ENCODE measurements at regions not wholly inside any gene's neighbourhood (a gene's known extent, or its start where the extent isn't known, plus 50 kb on each side); places are given as distances from the start of the nearest gene placed in this dataset.

DNA sequence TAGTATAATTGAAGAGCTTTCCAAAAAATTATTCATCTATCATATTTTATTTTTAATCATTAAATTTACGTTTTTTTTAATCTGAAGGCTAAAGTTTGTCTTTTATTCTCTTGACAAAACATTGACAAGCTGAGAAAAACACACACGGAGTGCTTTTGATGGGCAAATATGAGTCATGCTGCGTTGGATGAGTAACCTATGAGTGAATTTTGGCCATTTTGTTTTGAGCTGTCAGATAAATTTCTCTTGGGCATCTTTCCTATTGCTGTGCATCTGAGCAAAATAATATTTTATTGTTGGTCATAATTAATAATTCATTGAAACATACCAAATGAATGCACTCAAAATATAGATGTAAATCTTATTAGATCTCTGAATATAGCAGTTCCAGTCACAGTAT is 1144.1 kb upstream of the ADGRL2 start:
- Histone ChIP-seq H3K27ac (replicated peaks in 1 of 4) (no peak overlapping the region), H3K27me3 (no peaks in the 10 kb centered on the region), H3K9me3 (no peaks in the 10 kb centered on the region), H3K36me3 (no peaks in the 10 kb centered on the region), H3K4me1 (peaks cover 0 to 9% (median 0%) of the 10 kb centered on the region in 4 donors), H3K4me3 (no peak overlapping the region)
- no peak for DNase-seq (ENCODE audit: extremely low spot score)
- 62% methylated on average over 3 of the region's 3 CpGs for WGBS
- no peak for TF ChIP-seq EP300 (IDR thresholded peaks at IDR 0.05)
- TF ChIP-seq POLR2AphosphoS5 (IDR thresholded peaks at IDR 0.05) = no peak
- TF ChIP-seq, protein P1, sequence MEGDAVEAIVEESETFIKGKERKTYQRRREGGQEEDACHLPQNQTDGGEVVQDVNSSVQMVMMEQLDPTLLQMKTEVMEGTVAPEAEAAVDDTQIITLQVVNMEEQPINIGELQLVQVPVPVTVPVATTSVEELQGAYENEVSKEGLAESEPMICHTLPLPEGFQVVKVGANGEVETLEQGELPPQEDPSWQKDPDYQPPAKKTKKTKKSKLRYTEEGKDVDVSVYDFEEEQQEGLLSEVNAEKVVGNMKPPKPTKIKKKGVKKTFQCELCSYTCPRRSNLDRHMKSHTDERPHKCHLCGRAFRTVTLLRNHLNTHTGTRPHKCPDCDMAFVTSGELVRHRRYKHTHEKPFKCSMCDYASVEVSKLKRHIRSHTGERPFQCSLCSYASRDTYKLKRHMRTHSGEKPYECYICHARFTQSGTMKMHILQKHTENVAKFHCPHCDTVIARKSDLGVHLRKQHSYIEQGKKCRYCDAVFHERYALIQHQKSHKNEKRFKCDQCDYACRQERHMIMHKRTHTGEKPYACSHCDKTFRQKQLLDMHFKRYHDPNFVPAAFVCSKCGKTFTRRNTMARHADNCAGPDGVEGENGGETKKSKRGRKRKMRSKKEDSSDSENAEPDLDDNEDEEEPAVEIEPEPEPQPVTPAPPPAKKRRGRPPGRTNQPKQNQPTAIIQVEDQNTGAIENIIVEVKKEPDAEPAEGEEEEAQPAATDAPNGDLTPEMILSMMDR (IDR thresholded peaks at IDR 0.05) = no peak
- no peak for TF ChIP-seq POLR2A (IDR thresholded peaks at IDR 0.05; ENCODE audit: low read depth)
- intact Hi-C loops (cut with DNase I) = no loop called here

- intact Hi-C loops (cut with DNase I) = no loop called here
- DNase-seq (ENCODE audit: extremely low spot score) = no peak
- Histone ChIP-seq H3K4me3 (no peak overlapping the region), H3K27ac (replicated peaks in 1 of 4) (no peak overlapping the region), H3K9me3 (no peaks in the 10 kb centered on the region), H3K27me3 (no peaks in the 10 kb centered on the region), H3K4me1 (peaks cover 0 to 9% (median 0%) of the 10 kb centered on the region in 4 donors), H3K36me3 (no peaks in the 10 kb centered on the region)
- WGBS = 36% methylated on average over 1 of the region's 1 CpG
- TF ChIP-seq, protein P1 (IDR thresholded peaks at IDR 0.05) = no peak
- TF ChIP-seq POLR2AphosphoS5 (IDR thresholded peaks at IDR 0.05) (no peak), POLR2A (IDR thresholded peaks at IDR 0.05; ENCODE audit: low read depth) (no peak), EP300 (IDR thresholded peaks at IDR 0.05) (no peak)
Measured at GRCh38 chr1:80656014-80656636, 1144.6 kb upstream of the ADGRL2 start.

GRCh38 chr1:80646053-80646452 is 1154.7 kb upstream of the ADGRL2 start:
- peaks cover 0 to 9% (median 0%) of the 10 kb centered on the region in 4 donors for H3K4me1 ChIP-seq
- H3K9me3 ChIP-seq = no peaks in the 10 kb centered on the region
- no peak overlapping the region for H3K4me3 ChIP-seq
- DNase-seq (ENCODE audit: extremely low spot score) = no peak
- H3K36me3 ChIP-seq = no peaks in the 10 kb centered on the region
- no peaks in the 10 kb centered on the region for H3K27me3 ChIP-seq
- TF ChIP-seq POLR2AphosphoS5 (IDR thresholded peaks at IDR 0.05) = no peak
- TF ChIP-seq POLR2A (IDR thresholded peaks at IDR 0.05; ENCODE audit: low read depth) = no peak
- TF ChIP-seq, protein P1 (IDR thresholded peaks at IDR 0.05) = no peak
- no peak for TF ChIP-seq EP300 (IDR thresholded peaks at IDR 0.05)
- H3K27ac ChIP-seq (replicated peaks in 1 of 4) = no peak overlapping the region
- WGBS = 41% methylated on average over 2 of the region's 2 CpGs
- intact Hi-C loops (cut with DNase I) = no loop called here

DNA sequence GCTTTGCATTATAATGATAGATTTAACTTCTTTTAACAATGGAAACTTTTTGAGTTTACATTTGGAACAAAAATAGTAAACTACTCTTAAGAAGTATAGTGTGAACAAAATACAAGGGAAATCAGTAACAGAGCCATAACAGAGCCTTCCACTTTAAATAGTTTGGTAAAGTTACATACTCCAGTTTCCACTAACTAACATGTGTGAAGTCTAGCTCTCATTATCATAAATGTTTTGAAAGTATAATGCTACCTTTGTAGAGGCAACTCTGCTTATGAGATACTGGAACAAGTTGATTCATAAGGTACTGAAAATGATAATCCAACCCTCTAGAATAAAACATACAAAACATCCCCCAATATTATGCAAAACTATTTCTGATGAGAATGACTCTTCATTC is 1155.1 kb upstream of the ADGRL2 start:
- no peak for DNase-seq (ENCODE audit: extremely low spot score)
- intact Hi-C loops (cut with DNase I) = no loop called here
- H3K4me3 ChIP-seq = no peak overlapping the region
- no peaks in the 10 kb centered on the region for H3K9me3 ChIP-seq
- H3K27me3 ChIP-seq = no peaks in the 10 kb centered on the region
- no peaks in the 10 kb centered on the region for H3K36me3 ChIP-seq
- TF ChIP-seq, protein P1 (IDR thresholded peaks at IDR 0.05) = no peak
- TF ChIP-seq POLR2A (IDR thresholded peaks at IDR 0.05; ENCODE audit: low read depth) = no peak
- no peak for TF ChIP-seq POLR2AphosphoS5 (IDR thresholded peaks at IDR 0.05)
- no peak for TF ChIP-seq EP300 (IDR thresholded peaks at IDR 0.05)
- H3K27ac ChIP-seq (replicated peaks in 1 of 4) = no peak overlapping the region
- H3K4me1 ChIP-seq = peaks cover 0 to 9% (median 0%) of the 10 kb centered on the region in 4 donors

- no peak for DNase-seq (ENCODE audit: extremely low spot score)
- peaks cover 0 to 9% (median 0%) of the 10 kb centered on the region in 4 donors for H3K4me1 ChIP-seq
- WGBS = 81% methylated on average over 3 of the region's 3 CpGs
- no peaks in the 10 kb centered on the region for H3K36me3 ChIP-seq
- TF ChIP-seq, protein P1 (IDR thresholded peaks at IDR 0.05) = no peak
- TF ChIP-seq POLR2A (IDR thresholded peaks at IDR 0.05; ENCODE audit: low read depth) (no peak), EP300 (IDR thresholded peaks at IDR 0.05) (no peak), POLR2AphosphoS5 (IDR thresholded peaks at IDR 0.05) (no peak)
- no peak overlapping the region for H3K4me3 ChIP-seq
- no peaks in the 10 kb centered on the region for H3K27me3 ChIP-seq
- H3K9me3 ChIP-seq = no peaks in the 10 kb centered on the region
- intact Hi-C loops (cut with DNase I) = no loop called here
- H3K27ac ChIP-seq (replicated peaks in 1 of 4) = no peak overlapping the region
Measured at GRCh38 chr1:80640978-80641377, 1159.8 kb upstream of the ADGRL2 start.
